MCF 10A (cell line): ENCODE measurements at regions not wholly inside any gene's neighbourhood (a gene's known extent, or its start where the extent isn't known, plus 50 kb on each side); places are given as distances from the start of the nearest gene placed in this dataset.
"Not testable (repeated sequence)": the region's sequence is repeated elsewhere in the genome, so short reads cannot be mapped to it uniquely, and the experiment has no call there.

ENCODE experiments used
- BruUV-seq: library from RNA; stranded (reverse); fragments of 400-500 nt; replicated peaks from 2 replicates; lab custom pipeline; 2021; lab: Mats Ljungman, UMichigan
- CTCF ChIA-PET: fragments of 300-600 bp; sonication (Branson Sonifier 250); formaldehyde crosslinking; extraction: SDS; loops from one replicate; lab custom pipeline; 2021; ENCODE audit warnings: antibody characterized with exemption, inconsistent platforms; lab: Yijun Ruan, JAX
- POLR2A ChIA-PET: fragments of 300-600, 350-650 bp; sonication (Branson Sonifier 250); formaldehyde crosslinking; extraction: SDS; loops from one replicate; lab custom pipeline; 2020; ENCODE audit warnings: antibody characterized with exemption, inconsistent platforms; lab: Yijun Ruan, JAX
- DNase-seq: peaks from one replicate; pipeline ENCODE4 v3.0.0-alpha.2; 2018; ENCODE audit not compliant: unreplicated experiment
- H3K27ac Mint-ChIP-seq: one replicate; pipeline ENCODE4 v1.8.0; 2022; ENCODE audit warnings: mild to moderate bottlenecking, low read depth, mixed read lengths; ENCODE audit not compliant: unreplicated experiment
- H3K27me3 Mint-ChIP-seq: one replicate; pipeline ENCODE4 v1.8.0; 2022; ENCODE audit warnings: mixed read lengths; ENCODE audit not compliant: insufficient read depth, unreplicated experiment
- H3K36me3 Mint-ChIP-seq: one replicate; pipeline ENCODE4 v1.8.0; 2022; ENCODE audit warnings: mild to moderate bottlenecking, moderate library complexity, mixed read lengths; ENCODE audit not compliant: insufficient read depth, unreplicated experiment
- H3K4me1 Mint-ChIP-seq: one replicate; pipeline ENCODE4 v1.8.0; 2022; ENCODE audit warnings: mixed read lengths; ENCODE audit not compliant: insufficient read depth, unreplicated experiment
- H3K4me3 Mint-ChIP-seq: one replicate; pipeline ENCODE4 v1.8.0; 2022; ENCODE audit warnings: mild to moderate bottlenecking, moderate library complexity, mixed read lengths; ENCODE audit not compliant: unreplicated experiment
- H3K9me3 Mint-ChIP-seq: one replicate; pipeline ENCODE4 v1.8.0; 2022; ENCODE audit warnings: mixed read lengths; ENCODE audit not compliant: unreplicated experiment
- intact Hi-C: fragments of 100-400 bp; cut with micrococcal nuclease; formaldehyde crosslinking; loops from 2 replicates; pipeline ENCODE4 v1.14.1; 2022
- TF ChIP-seq, protein P1 (sequence below): fragments of 200-600 bp; IDR thresholded peaks from one replicate; pipeline ENCODE4 v1.8.0; 2022; ENCODE audit warnings: antibody characterized with exemption, mild to moderate bottlenecking; ENCODE audit not compliant: unreplicated experiment

DNA sequence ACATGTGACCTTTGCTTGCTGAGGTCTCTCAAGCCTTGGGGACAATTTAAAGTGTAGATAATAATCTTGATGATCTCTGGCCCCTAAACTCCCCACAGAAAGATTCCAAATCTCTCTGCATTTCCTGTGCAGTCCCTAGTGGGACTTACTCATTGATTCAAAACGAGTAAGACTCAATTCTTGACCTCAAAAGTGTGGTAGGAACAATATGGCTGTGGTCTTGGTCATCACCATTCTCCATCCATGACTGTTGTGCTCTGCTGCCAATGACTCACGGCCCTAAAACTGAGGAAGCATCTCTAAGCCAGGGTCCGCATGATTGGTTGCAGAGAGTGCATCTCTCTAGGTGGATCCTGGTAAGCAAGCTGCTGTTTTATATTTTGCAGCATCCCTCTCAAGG, 268.0 kb downstream of the PTGER3 start:
- CTCF ChIA-PET, result no interaction called here
- no peak for DNase-seq
- Mint-ChIP-seq H3K4me3 (no peak overlapping the region), H3K4me1 (no peaks in the 10 kb centered on the region), H3K27ac (no peak overlapping the region), H3K27me3 (peaks cover 19% of the 10 kb centered on the region), H3K36me3 (no peaks in the 10 kb centered on the region), H3K9me3 (peaks cover 7% of the 10 kb centered on the region)
- POLR2A ChIA-PET, result no interaction called here
- TF ChIP-seq, protein P1, sequence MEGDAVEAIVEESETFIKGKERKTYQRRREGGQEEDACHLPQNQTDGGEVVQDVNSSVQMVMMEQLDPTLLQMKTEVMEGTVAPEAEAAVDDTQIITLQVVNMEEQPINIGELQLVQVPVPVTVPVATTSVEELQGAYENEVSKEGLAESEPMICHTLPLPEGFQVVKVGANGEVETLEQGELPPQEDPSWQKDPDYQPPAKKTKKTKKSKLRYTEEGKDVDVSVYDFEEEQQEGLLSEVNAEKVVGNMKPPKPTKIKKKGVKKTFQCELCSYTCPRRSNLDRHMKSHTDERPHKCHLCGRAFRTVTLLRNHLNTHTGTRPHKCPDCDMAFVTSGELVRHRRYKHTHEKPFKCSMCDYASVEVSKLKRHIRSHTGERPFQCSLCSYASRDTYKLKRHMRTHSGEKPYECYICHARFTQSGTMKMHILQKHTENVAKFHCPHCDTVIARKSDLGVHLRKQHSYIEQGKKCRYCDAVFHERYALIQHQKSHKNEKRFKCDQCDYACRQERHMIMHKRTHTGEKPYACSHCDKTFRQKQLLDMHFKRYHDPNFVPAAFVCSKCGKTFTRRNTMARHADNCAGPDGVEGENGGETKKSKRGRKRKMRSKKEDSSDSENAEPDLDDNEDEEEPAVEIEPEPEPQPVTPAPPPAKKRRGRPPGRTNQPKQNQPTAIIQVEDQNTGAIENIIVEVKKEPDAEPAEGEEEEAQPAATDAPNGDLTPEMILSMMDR, result no peak
- no TSS peak for BruUV-seq
- intact Hi-C loops, result no loop called here

DNA sequence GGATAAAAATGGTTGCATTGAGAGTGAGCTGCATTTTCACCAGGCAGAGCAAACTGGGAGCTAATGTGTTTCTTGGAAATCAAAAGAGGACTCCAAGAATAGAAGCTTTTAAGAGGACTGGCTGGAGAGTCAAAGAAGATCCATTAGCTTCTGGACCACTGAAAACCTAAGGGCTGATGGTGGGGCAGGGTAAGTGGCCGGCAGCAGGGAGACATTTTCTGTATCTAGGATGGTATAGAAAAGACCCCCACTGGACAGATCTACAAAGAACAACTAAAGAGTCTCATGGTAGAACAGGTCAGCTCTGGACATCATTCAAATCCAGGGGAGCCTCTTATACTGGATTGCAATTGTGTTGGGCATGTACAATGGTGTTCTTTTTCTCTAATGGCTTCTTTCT, 262.3 kb downstream of the PTGER3 start:
- POLR2A ChIA-PET, result no interaction called here

DNA sequence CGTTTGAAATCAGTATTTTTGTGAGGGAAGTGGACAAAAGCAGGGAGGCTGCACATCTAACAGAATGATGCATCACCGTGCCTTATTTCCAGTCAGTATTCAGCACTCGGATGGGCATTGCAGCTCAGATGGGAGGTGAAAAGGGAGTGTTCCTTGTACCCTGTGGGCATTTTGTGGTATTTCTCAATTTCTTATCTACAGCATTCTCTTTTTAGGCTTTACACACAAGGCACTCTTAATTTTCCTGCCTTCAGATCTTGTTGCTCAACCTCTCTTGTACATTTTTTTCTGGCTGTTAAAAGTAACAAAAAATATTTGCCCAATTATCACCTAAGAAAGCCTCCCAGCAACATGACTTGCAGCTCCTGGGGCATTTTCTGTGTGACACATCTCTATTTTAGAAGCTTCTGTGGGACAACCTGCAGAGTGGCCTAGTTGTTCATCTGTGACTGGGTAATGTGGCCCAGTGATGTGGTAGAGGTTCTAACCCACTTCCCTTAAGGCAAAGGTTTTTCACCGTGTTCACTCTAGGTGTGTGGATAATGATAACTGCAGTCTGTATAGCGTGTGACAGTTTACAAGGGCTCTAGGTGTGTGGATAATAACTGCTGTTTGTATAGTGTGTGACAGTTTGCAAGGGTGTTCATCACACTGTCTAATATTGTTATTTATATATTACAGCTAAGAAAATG, 257.2 kb downstream of the PTGER3 start:
- Mint-ChIP-seq H3K36me3 (no peaks in the 10 kb centered on the region), H3K4me3 (no peak overlapping the region), H3K4me1 (no peaks in the 10 kb centered on the region), H3K27ac (no peak overlapping the region), H3K27me3 (peaks cover 30% of the 10 kb centered on the region), H3K9me3 (no peaks in the 10 kb centered on the region)
- no peak for DNase-seq
- TF ChIP-seq, protein P1, result no peak
- intact Hi-C loops, result no loop called here
- CTCF ChIA-PET, result no interaction called here
- POLR2A ChIA-PET, result no interaction called here
- no TSS peak for BruUV-seq

More for the DNA sequence above, 262.3 kb downstream of the PTGER3 start:
- Mint-ChIP-seq H3K4me3 (no peak overlapping the region), H3K27ac (no peak overlapping the region), H3K4me1 (no peaks in the 10 kb centered on the region), H3K27me3 (peaks cover 23% of the 10 kb centered on the region), H3K9me3 (no peaks in the 10 kb centered on the region), H3K36me3 (no peaks in the 10 kb centered on the region)
- CTCF ChIA-PET, result no interaction called here
- TF ChIP-seq, protein P1, result no peak
- no TSS peak for BruUV-seq
- intact Hi-C loops, result no loop called here
- DNase-seq, result no peak

DNA sequence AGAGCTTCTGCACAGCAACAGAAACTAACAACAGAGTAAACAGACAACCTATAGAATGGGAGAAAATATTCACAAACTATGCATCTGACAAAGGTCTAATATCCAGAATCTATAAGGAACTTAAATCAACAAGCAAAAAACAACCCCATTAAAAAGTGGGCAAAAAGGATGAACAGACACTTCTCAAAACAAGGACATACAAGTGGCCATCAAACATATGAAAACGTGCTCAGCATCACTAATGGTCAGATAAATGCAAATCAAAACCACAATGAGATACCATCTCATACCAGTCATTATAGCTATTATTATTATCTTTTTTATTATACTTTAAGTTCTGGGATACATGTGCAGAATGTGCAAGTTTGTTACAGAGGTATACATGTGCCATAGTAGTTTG, 252.6 kb downstream of the PTGER3 start:
- H3K4me1 Mint-ChIP-seq, H3K36me3 Mint-ChIP-seq, DNase-seq, H3K27ac Mint-ChIP-seq, H3K4me3 Mint-ChIP-seq, BruUV-seq, intact Hi-C loops, H3K9me3 Mint-ChIP-seq: not testable (repeated sequence)
- peaks cover 19% of the 10 kb centered on the region for H3K27me3 Mint-ChIP-seq
- CTCF ChIA-PET, result interaction anchor here (0.6 kb wide), 1 partner anchor 165 kb away, joined by 3 read pairs; no protein-coding TSS in a partner anchor
- POLR2A ChIA-PET, result interaction anchor here (0.6 kb wide), 1 partner anchor 364 kb away, joined by 4 read pairs; no protein-coding TSS in a partner anchor

DNA sequence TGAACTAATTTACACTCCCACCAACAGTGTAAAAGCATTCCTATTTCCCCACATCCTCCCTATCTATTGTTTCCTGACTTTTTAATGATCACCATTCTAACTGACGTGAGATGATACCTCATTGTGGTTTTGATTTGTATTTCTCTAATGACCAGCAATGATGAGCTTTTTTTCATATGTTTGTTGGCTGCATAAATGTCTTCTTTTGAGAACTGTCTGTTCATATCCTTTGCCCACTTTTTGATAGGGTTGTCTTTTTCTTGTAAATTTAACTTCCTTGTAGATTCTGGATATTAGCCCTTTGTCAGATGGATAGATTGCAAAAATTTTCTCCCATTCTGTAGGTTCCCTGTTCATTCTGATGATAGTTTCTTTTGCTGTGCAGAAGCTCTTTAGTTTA, 251.3 kb downstream of the PTGER3 start:
- BruUV-seq, H3K36me3 Mint-ChIP-seq, H3K27me3 Mint-ChIP-seq, POLR2A ChIA-PET, H3K4me1 Mint-ChIP-seq, CTCF ChIA-PET, intact Hi-C loops, H3K27ac Mint-ChIP-seq, H3K4me3 Mint-ChIP-seq, H3K9me3 Mint-ChIP-seq, DNase-seq: not testable (repeated sequence)

DNA sequence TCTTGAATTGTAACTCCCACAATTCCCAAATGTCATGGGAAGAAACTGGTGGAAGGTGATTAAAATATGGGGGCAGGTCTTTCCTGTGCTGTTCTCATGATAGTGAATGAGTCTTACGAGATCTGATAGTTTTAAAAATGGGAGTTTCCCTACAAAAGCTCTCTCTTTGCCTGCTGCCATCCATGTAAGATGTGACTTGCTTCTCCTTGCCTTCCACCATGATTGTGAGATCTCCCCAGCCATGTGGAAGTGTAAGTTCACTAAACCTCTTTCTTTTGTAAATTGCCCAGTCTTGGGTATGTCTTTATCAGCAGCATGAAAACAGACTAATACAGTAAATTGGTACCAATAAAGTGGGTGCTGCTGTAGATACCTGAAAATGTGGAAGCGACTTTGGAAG, 245.0 kb downstream of the PTGER3 start:
- POLR2A ChIA-PET, BruUV-seq, H3K4me1 Mint-ChIP-seq, H3K9me3 Mint-ChIP-seq, H3K27me3 Mint-ChIP-seq, H3K36me3 Mint-ChIP-seq, CTCF ChIA-PET, intact Hi-C loops, H3K27ac Mint-ChIP-seq, DNase-seq, H3K4me3 Mint-ChIP-seq: not testable (repeated sequence)
